Activated T-helper 1 cell treated with anti-CD3 and anti-CD28 coated beads, Interleukin-12 subunit alpha, Interleukin-12 subunit beta, Interleukin-2, Interleukin-4 antibody, amounts not matched to agents 30 ng/mL and 10 ng/mL and 1 ng/mL, durations not matched to agents 14 hours and 24 hours and 36 hours (primary cell): ENCODE measurements at regions not wholly inside any gene's neighbourhood (a gene's known extent, or its start where the extent isn't known, plus 50 kb on each side); places are given as distances from the start of the nearest gene placed in this dataset.

Source experiments
- DNase-seq: peaks from one replicate; pipeline ENCODE4 v3.0.0; 2021; ENCODE audit warnings: low spot score
- H3K27ac Mint-ChIP-seq: one replicate; pipeline ENCODE4 v1.8.0; 2021; ENCODE audit warnings: mild to moderate bottlenecking, mixed read lengths
- H3K27me3 Mint-ChIP-seq: one replicate; pipeline ENCODE4 v1.8.0; 2022; ENCODE audit warnings: mild to moderate bottlenecking, moderate library complexity, mixed read lengths; ENCODE audit not compliant: insufficient read depth
- H3K36me3 Mint-ChIP-seq: one replicate; pipeline ENCODE4 v1.8.0; 2021; ENCODE audit warnings: low read depth, mixed read lengths
- H3K4me1 Mint-ChIP-seq: one replicate; pipeline ENCODE4 v1.8.0; 2021; ENCODE audit warnings: low read depth, mixed read lengths
- H3K4me3 Mint-ChIP-seq: one replicate; pipeline ENCODE4 v1.8.0; 2021; ENCODE audit warnings: mild to moderate bottlenecking, moderate library complexity, mixed read lengths
- H3K9me3 Mint-ChIP-seq: one replicate; pipeline ENCODE4 v1.8.0; 2021; ENCODE audit warnings: mixed read lengths
- intact Hi-C: fragments of 100-400 bp; cut with micrococcal nuclease; formaldehyde crosslinking; loops from one replicate; pipeline ENCODE4 v1.15.1; 2024

DNA sequence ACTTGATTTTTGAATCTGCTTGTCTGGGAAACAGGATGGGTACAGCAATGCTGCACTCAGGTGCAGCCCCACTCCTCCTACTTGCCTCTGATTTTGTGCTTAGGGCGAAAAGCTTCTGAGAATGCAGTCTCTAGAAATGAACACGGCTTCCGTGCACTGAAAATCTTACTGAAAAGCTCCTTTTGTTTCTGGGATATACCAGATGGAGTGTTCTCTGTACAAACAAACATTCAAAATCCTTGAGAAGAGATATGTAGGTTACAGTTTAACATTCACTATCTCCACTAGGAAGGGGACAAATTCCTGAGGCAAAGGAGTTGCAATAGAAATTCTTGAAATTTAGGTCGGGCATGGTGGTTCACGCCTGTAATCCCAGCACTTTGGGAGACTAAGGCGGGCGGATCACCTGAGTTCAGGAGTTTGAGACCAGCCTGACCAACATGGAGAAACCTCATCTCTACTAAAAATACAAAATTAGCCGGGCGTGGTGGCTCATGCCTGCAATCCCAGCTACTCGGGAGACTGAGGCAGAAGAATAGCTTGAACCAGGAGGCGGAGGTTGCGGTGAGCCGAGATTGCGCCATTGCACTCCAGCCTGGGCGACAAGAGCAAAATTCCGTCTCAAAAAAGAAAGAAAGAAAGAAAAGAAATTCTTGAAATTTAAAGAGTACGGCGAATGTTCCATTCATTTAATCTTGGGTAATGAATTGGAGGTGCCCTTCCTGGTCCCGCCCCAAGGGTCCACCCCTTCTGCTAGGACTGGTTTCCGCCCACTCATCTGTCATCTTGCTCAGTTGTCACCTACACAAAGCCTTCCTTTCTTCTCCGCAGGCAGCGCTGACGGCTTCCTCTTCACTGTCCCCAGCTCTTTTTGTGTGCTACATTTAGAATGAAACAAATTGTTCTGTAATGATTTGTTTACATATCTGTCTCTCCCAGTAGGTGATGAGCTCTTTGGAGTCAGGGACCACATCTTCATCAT, 92.4 kb downstream of the SOCS6 start:
- no peak overlapping the region for H3K4me3 Mint-ChIP-seq
- no peak for DNase-seq
- no peaks in the 10 kb centered on the region for H3K9me3 Mint-ChIP-seq
- intact Hi-C loops, result no loop called here
- no peaks in the 10 kb centered on the region for H3K27me3 Mint-ChIP-seq
- no peaks in the 10 kb centered on the region for H3K4me1 Mint-ChIP-seq
- H3K36me3 Mint-ChIP-seq, result no peaks in the 10 kb centered on the region
- no peak overlapping the region for H3K27ac Mint-ChIP-seq
